Ureter (tissue), 1 donor: ENCODE measurements at regions not wholly inside any gene's neighbourhood (a gene's known extent, or its start where the extent isn't known, plus 50 kb on each side); places are given as distances from the start of the nearest gene placed in this dataset.
"Not testable (repeated sequence)": the region's sequence is repeated elsewhere in the genome, so short reads cannot be mapped to it uniquely, and the experiment has no call there.

Source experiments
- DNase-seq: peaks from one replicate; pipeline ENCODE4 v3.0.0-alpha.2; 2020; ENCODE audit warnings: low spot score
- donor health status: DM: yes; HTN: yes; CAD: no.

DNA sequence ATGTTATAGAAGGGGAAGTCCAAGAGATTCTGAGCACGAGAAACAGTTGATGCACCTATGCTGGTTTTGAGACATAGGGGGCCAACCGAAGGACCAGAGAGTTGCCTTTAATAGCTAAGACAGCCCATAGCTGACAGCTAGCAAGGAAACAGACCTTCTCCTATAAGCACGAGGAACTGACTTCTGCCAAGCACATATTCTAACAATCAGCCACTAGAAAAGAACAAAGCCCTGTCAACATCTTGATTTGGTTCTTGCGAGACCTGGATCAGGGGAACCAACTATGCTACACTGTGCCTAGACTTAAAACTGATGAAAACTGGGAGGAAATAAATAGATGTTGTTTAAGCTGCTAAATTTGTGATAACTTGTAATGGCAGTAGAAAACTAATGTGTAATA lies 785.6 kb downstream of the TMTC2 start:
- no peak for DNase-seq

- no peak for DNase-seq
Measured at GRCh38 chr12:83471341-83471740, 784.6 kb downstream of the TMTC2 start.

- DNase-seq, result no peak
Measured at GRCh38 chr12:83470749-83471148, 784.0 kb downstream of the TMTC2 start.

GRCh38 chr12:83468988-83469908 lies 782.5 kb downstream of the TMTC2 start:
- no peak for DNase-seq

DNA sequence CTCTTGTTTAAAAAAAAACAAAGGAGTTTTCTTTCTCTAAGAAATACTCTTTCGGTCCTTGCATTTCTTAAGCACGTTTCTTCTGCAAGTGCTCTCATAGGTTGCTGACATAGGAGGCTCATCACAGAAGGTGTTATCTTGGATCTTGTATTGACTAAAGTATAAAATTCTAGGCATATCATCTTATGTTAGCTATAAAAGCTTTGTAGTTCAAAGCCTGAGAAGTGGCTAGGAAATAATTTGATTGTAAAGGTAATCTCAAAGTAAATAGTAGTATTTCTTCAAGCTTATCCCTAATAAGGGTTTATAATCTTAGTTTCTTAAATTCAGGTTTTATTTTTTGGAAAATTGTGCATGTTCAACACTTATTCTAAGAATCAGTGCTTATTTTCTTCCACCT lies 778.9 kb downstream of the TMTC2 start:
- DNase-seq, result no peak

- no peak for DNase-seq
Measured at GRCh38 chr12:83462419-83462818, 775.7 kb downstream of the TMTC2 start.

- no peak for DNase-seq
Measured at GRCh38 chr12:83461336-83461935, 774.7 kb downstream of the TMTC2 start.

- no peak for DNase-seq
Measured at GRCh38 chr12:83451189-83451588, 764.5 kb downstream of the TMTC2 start.

DNA sequence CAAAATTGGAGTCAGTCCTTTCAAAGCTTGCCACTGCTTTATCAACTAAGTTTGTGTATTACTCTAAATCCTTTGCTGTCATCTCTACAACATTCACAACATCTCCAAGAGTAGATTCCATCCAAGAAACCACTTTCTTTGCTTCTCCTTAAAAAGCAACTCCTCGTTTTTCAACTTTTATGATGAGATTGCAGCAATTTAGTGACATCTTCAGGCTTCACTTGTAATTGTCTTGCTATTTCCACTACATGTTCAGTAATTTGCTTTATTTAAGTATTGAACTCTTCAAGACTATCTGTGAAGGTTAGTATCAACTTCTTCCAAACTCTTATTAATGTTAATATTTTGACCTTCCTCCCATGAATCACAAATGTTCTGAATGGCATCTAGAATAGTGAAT lies 747.9 kb downstream of the TMTC2 start:
- DNase-seq, result no peak

DNA sequence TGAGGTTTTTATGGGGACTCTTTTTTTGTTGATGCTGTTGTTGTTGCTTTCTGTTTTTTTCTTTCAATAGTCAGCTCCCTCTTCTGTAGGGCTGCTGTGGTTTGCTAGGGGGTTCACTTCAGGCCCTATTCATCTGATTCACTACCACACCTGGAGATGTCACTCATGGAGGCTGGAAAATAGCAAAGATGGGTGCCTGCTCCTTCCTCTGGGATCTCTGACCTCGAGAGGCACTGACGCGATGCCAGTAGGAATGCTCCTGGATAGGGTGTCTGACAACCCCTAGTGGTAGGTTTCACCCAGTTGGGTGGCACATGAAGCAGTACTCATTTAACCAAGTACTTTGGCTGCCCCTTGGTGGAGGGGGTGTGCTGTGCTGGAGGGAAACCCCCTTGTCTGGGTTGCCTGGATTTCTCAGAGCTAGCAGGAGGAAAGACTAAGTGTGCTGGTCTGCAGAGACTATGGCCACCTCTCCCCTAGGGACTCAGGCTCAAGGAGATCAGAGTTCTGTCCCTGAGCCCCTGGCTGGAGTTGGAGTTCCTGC lies 745.5 kb downstream of the TMTC2 start:
- DNase-seq, result no peak

- DNase-seq, result not testable (repeated sequence)
Measured at GRCh38 chr12:83427586-83428136, 741.0 kb downstream of the TMTC2 start.

GRCh38 chr12:83414981-83415380 lies 728.3 kb downstream of the TMTC2 start:
- DNase-seq, result no peak

- DNase-seq, result no peak
Measured at GRCh38 chr12:83408851-83409250, 722.1 kb downstream of the TMTC2 start.

DNA sequence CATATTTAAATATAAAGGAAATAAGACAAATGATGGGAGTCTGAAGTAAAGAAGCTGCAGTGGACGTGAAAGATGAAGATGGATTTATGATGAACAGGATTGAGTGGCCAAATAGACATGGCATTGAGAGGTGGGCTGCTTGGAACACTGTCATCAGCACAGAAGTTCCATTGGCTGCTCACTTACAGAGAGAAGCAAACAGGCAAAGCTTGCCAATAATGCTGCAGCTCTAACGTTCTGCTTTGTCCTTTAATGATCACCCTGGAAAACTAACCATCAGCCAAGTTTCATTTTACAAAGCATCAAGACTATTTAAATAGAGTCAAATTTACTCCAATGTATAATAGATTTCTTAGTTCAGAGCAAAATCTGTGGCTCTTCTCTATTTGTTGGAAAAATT lies 721.4 kb downstream of the TMTC2 start:
- no peak for DNase-seq

DNA sequence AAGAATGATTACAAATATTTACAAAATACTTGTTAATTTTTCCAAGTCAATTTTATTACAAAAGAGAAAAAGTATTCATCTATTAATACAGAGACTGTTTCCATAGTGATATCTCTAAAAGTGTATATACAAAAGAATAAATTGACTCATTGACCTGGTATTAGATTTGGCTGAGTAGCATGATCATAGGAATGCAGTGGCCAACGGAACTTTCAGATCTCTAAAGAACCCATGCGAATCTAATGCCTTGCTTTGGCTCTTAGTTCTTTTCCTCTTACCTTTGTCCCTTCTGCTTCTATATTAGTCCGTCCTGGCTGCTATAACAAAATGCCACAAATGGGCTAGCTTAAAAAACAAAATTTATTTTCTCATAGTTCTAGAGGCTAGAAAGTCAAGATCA lies 717.8 kb downstream of the TMTC2 start:
- no peak for DNase-seq

GRCh38 chr12:83390186-83390585 lies 703.5 kb downstream of the TMTC2 start:
- no peak for DNase-seq

DNA sequence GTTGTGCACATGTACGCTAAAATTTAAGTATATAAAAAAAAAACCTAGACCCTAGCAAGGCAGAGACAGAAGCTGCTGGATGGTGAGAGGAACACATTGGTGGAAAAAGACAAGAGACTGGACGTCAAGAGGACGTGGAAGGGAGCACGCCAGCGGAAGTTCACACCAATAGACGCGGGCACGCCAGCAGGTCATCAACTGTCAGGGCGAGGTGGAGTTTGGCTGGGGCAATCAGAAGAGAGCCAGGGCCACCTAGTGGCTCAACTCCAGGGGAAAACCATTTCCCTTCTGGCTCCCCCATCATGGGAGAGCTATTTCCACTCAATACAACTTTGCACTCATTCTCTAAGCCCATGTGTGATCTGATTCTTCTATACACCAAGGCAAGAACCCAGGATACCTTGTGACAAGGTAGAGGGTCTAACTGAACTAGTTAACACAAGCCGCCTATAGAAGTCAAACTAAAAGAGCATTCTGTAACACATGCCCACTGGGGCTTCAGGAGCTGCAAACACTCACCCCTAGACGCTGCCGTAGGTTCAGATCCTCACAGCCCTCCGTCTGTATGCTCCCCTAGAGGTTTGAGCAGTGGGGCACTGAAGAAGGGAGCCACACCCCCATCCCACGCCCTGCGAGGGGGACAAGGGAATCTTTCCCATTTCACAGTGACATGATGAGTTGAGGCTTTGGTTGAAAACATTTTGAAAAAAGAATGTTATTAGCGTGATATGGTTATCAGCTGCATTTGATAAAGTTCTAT lies 702.7 kb downstream of the TMTC2 start:
- no peak for DNase-seq

DNA sequence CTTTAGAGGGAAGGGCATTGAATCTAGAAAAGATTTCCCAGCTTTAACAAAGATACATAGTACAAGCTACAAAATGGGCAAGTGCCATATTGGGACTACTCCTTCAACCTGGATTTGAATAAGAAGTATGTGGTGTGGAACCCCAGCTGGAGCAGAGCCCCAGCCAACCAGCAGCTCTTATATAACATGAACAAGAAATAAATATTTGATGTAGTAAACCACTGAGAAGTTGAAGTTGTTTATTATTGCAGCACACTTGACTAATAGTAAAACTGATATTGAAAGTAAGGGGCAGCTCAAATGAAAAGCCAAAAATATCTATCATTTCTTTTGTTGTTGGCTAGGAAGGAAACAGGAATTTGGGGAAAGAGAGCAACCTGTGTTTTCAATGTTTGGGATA lies 701.8 kb downstream of the TMTC2 start:
- no peak for DNase-seq

DNA sequence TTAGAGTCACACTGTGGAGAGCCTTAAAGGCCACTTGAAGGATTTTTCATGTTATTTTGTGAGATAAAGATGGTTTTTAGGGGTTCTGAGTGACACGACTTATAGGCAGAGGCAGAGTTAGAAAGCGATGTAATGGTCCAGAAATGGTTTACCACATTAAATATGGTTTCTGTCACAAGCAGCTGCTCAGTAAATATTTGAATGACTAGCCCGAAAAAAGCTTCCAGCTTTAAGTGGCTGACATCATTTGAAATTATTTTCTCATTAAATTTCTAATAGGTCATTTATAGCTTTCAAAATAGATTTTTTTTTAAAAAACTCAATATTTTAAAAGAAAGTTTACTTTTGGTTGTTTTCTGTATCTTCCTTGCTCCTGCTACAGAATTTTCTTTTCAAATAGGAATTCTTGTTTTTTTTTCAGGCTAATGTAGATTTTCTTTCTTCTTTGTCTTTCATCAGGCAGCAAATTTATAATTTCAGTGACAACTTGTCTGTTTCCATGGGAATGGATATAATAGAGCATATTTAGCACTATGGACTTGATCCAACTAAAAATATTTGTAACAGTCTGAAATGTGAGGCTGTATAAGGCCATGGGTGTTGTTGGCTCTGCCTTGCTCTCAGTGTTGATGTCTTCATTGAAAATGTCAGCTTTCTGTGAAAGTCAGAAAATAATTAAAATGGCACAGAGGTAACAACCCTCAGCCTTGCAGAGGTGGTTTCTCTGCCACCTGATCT lies 700.0 kb downstream of the TMTC2 start:
- no peak for DNase-seq

GRCh38 chr12:83378186-83378727 lies 691.6 kb downstream of the TMTC2 start:
- DNase-seq, result no peak

DNA sequence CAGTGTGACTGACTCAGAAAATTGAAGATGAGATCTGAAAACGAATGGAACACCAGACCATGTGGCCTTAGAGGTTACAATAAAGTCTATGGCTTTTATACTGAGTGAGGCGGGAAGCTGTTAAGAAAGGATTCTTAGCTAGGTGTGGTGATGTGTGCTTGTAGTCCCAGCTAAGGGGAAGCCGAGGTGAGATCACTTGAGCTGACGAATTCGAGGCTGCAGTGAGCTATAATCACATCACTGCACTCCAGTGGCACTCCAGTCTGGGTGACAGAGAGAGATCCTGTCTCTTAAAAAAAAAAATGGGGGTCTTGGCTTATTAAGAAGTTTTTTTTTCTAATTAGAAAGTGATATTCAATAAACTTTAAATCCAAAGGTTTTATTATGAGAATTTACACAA lies 678.6 kb downstream of the TMTC2 start:
- no peak for DNase-seq
